ENCODE measurements at regions not wholly inside any gene's neighbourhood (a gene's known extent, or its start where the extent isn't known, plus 50 kb on each side); places are given as distances from the start of the nearest gene placed in this dataset.

DNA sequence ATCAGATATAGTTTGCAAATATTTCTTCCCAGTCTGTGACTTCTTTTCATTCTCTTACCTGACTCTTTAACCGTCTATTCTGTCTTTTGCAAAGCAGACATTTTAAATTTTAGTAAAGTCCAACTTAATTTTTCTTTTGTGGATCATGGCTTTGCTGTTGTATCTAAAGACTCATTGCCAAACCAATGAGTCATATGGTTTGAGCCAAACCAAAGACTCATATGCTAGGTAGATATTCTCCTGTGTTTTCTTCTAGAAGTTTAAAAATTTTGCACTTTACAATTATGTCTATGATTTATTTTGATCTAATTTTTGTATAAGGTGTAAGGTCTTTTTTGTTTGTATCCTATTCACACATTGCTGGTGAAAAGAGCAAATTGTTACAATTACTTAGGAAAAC is 446.8 kb downstream of the ANKRD50 start:
- H3K36me3 ChIP-seq (ENCODE audit: insufficient read depth in 1 of 2, low read depth in 1 of 2) = no peaks in the 10 kb centered on the region
- 71 to 90% (median 87%) methylated on average over 1 of the region's 1 CpG for WGBS, 3 donors
- ATAC-seq (no peak), DNase-seq (no peak)
- intact Hi-C loops (cut with DNase I) = loop anchor here (10.0 kb wide), 3 partner anchors 151 to 1511 kb away; no protein-coding TSS in a partner anchor
- H3K9me3 ChIP-seq = peaks cover 3% of the 10 kb centered on the region
- no peak overlapping the region for H3K4me3 ChIP-seq
- TF ChIP-seq, protein P1, sequence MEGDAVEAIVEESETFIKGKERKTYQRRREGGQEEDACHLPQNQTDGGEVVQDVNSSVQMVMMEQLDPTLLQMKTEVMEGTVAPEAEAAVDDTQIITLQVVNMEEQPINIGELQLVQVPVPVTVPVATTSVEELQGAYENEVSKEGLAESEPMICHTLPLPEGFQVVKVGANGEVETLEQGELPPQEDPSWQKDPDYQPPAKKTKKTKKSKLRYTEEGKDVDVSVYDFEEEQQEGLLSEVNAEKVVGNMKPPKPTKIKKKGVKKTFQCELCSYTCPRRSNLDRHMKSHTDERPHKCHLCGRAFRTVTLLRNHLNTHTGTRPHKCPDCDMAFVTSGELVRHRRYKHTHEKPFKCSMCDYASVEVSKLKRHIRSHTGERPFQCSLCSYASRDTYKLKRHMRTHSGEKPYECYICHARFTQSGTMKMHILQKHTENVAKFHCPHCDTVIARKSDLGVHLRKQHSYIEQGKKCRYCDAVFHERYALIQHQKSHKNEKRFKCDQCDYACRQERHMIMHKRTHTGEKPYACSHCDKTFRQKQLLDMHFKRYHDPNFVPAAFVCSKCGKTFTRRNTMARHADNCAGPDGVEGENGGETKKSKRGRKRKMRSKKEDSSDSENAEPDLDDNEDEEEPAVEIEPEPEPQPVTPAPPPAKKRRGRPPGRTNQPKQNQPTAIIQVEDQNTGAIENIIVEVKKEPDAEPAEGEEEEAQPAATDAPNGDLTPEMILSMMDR (IDR thresholded peaks at IDR 0.05) = no peak
- H3K27me3 ChIP-seq (ENCODE audit: insufficient read depth in 3 of 3, low read length in 2 of 3) = no peaks in the 10 kb centered on the region
- no peak overlapping the region for H3K27ac ChIP-seq
- H3K4me1 ChIP-seq = no peaks in the 10 kb centered on the region

DNA sequence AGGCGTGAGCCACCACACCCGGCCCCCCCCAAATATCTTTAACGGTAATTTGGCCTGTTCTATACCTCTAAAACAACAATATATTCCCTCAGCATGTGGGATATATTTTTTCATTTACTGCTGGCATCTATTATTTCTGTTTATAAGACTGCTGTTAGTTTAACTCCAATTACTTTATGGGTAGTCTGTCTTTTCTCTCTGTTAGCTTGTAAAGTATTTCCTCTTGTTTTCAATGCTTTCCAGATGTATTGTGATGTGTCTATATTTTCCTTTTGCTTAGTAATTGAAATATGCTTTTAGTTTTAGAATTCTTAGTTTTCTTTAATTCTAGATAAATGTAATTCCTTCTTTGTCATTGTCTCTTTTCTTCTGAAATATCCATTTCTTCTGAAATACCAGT is 445.8 kb downstream of the ANKRD50 start:
- H3K4me3 ChIP-seq = no peak overlapping the region
- H3K9me3 ChIP-seq = peaks cover 5% of the 10 kb centered on the region
- ATAC-seq = no peak
- H3K4me1 ChIP-seq = no peaks in the 10 kb centered on the region
- TF ChIP-seq, protein P1 (IDR thresholded peaks at IDR 0.05) = no peak
- WGBS, 3 donors = 86 to 88% (median 87%) methylated on average over 3 of the region's 3 CpGs
- no peaks in the 10 kb centered on the region for H3K27me3 ChIP-seq (ENCODE audit: insufficient read depth in 3 of 3, low read length in 2 of 3)
- intact Hi-C loops (cut with DNase I) = loop anchor here (10.0 kb wide), 3 partner anchors 152 to 1512 kb away; no protein-coding TSS in a partner anchor
- no peaks in the 10 kb centered on the region for H3K36me3 ChIP-seq (ENCODE audit: insufficient read depth in 1 of 2, low read depth in 1 of 2)
- no peak overlapping the region for H3K27ac ChIP-seq
- DNase-seq = no peak

DNA sequence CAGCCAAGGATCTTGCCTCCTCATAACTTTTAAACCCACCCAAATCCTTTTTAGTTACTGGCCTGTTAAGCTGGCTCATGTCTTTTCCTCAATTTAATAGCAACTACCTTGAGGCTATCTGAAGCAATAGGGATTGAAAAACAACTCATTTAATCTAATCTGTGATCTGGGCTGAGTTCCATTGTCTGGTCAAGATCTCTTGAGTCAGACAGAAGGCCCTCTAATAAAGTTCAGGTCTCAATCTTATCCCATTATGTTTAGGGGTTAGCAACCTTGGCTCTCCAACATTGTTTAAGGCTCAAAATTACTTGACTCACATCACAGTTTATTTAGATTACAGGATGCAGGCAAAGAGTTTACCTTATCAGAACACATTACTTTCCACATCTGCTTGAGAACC is 436.1 kb downstream of the ANKRD50 start:
- Histone ChIP-seq H3K4me3 (no peak overlapping the region), H3K9me3 (no peaks in the 10 kb centered on the region), H3K4me1 (no peaks in the 10 kb centered on the region), H3K27me3 (ENCODE audit: insufficient read depth in 3 of 3, low read length in 2 of 3) (no peaks in the 10 kb centered on the region), H3K27ac (no peak overlapping the region), H3K36me3 (ENCODE audit: insufficient read depth in 1 of 2, low read depth in 1 of 2) (no peaks in the 10 kb centered on the region)
- TF ChIP-seq, protein P1 (IDR thresholded peaks at IDR 0.05) = no peak
- intact Hi-C loops (cut with DNase I) = no loop called here
- DNase-seq (no peak), ATAC-seq (no peak)

DNA sequence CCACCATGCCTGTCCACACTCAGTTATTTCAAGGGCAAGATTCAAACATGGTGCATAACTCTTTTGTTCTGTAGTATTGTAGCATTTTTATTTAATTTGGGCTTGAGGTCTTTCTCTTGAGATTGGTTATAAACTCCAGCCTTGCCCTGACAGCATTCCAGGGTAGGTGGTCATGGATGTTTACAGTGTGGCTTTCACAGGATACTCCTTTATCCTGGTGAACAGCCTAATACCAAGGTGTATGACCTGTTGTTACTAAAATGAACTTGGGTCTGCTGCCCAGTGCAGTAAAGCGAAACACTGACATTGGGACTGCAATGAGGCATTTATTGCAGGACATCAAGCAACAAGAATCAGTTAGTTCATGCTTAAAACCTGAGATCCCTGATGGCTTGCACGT is 434.8 kb downstream of the ANKRD50 start:
- no peak for ATAC-seq
- no peak overlapping the region for H3K4me3 ChIP-seq
- WGBS, 3 donors = 91 to 94% (median 93%) methylated on average over 2 of the region's 2 CpGs
- intact Hi-C loops (cut with DNase I) = no loop called here
- TF ChIP-seq, protein P1 (IDR thresholded peaks at IDR 0.05) = no peak
- no peaks in the 10 kb centered on the region for H3K9me3 ChIP-seq
- H3K4me1 ChIP-seq = no peaks in the 10 kb centered on the region
- H3K36me3 ChIP-seq (ENCODE audit: insufficient read depth in 1 of 2, low read depth in 1 of 2) = no peaks in the 10 kb centered on the region
- H3K27me3 ChIP-seq (ENCODE audit: insufficient read depth in 3 of 3, low read length in 2 of 3) = no peaks in the 10 kb centered on the region
- H3K27ac ChIP-seq = no peak overlapping the region
- DNase-seq = no peak

DNA sequence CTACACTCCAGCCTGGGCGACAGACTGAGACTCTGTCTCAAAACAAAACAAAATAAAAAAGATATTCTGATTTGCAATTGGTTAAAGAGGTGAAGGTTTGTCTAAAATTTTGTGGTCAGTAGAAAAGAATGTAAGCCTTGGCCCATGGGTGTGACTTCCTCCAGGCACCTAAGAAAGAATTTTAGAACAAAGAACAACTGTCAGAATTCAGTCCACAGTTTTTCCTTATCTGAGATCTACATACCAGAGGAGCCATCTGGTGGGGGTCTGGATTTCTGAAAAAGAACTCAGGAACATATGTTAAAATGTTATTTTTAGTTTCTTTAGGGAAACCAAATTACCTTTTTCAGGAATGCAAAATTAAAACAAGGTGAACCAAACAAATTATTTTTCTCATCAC is 434.1 kb downstream of the ANKRD50 start:
- H3K4me1 ChIP-seq = no peaks in the 10 kb centered on the region
- H3K36me3 ChIP-seq (ENCODE audit: insufficient read depth in 1 of 2, low read depth in 1 of 2) = no peaks in the 10 kb centered on the region
- DNase-seq (no peak), ATAC-seq (no peak)
- WGBS, 3 donors = 76 to 89% (median 85%) methylated on average over 1 of the region's 1 CpG
- intact Hi-C loops (cut with DNase I) = no loop called here
- H3K27ac ChIP-seq = no peak overlapping the region
- H3K9me3 ChIP-seq = no peaks in the 10 kb centered on the region
- no peaks in the 10 kb centered on the region for H3K27me3 ChIP-seq (ENCODE audit: insufficient read depth in 3 of 3, low read length in 2 of 3)
- TF ChIP-seq, protein P1 (IDR thresholded peaks at IDR 0.05) = no peak
- no peak overlapping the region for H3K4me3 ChIP-seq

Measured in psoas muscle (tissue), 7 donors.